GM12872 (cell line): ENCODE measurements at regions not wholly inside any gene's neighbourhood (a gene's known extent, or its start where the extent isn't known, plus 50 kb on each side); places are given as distances from the start of the nearest gene placed in this dataset.

Source experiments
- CTCF ChIP-seq: IDR thresholded peaks from 3 replicates; pipeline ENCODE4 v1.5.1; 2011; ENCODE audit warnings: low read depth, mild to moderate bottlenecking, low read length, moderate library complexity; ENCODE audit not compliant: insufficient read depth

GRCh38 chr21:27371975-27372331 lies 405.1 kb upstream of the ADAMTS5 start:
- no peak for TF ChIP-seq CTCF

DNA sequence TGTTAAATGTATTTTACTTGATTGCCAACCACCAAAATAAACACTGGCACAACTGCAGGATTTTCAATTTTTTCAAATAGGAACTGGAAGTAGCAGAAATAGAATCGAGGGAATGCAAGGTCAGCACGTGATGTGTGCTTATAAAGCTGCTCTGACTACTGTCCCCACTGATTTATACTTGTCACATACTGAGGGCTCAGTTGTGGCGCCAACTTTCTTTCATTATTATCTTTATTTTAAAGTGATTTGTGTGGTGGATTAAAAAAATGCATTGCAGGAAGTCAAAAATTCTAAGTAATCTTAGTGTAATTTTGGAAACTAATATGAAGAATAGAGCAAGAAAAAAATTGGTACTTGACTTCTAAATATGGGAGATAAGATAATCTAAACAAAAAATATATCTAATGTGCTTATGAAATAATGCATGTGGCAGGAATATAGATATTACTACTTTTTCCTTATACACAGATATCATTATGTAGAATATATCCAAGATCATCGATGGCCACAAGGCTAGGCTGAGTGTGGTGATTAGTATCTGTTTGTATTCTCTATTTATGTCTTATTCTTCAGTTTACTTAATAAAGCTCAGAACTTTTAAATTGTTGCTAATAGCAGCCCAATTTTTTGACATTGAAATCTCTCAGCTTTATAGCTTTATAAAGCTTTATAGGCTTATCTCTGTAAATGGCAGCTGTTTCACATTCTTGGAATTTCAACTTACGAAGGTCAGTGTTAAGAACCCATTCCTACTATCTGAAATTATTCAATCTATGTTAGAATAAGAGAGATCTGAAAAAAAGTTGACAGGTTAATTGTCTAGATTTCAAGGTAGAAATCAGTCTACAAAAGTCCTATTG lies 404.5 kb upstream of the ADAMTS5 start:
- TF ChIP-seq CTCF = no peak

DNA sequence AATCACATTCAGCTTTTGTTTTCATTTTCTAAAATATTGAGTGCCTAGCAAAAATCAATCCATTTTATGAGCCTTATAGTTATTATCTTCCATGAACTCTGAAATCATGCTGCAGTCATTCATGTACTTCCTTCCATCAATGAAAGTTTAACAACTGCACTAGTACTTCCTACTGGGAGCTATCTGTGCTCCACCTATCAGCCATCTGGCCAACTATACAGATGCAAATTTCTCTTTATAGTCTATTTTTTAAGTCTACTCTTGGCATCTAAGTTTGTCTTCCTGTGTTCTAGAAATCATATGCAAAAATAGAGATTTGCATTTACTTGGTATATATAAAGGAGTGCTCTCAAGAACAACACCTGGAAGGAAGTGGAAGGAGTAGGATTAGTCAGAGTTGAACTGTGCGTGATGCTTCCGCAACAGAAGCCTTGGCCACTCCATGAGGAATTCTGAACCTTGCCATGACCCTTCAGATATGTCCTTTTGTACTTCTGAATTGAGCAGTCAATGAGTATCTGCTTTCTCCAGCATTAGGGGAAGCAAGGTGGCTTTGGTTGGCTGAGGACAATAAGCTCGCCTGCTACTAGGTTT lies 403.2 kb upstream of the ADAMTS5 start:
- TF ChIP-seq CTCF = no peak

DNA sequence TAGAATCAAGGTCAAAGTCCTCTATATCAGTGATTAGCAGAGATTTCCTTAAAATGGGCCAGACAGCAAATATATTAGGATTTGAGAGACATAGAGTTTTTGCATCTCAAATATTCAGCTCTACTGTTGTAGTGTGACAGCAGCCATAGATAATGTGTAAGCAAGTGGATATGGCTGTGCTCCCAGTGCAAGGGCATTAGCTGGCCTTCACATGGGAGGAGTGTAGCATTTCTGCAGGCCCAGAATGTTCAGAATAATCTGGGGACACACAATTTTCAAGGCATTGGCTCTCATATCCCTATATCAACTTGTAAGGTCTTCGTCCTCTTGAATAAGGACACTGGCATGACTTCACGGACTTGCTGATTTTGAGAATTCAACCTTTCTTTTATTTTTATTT lies 402.3 kb upstream of the ADAMTS5 start:
- no peak for TF ChIP-seq CTCF

DNA sequence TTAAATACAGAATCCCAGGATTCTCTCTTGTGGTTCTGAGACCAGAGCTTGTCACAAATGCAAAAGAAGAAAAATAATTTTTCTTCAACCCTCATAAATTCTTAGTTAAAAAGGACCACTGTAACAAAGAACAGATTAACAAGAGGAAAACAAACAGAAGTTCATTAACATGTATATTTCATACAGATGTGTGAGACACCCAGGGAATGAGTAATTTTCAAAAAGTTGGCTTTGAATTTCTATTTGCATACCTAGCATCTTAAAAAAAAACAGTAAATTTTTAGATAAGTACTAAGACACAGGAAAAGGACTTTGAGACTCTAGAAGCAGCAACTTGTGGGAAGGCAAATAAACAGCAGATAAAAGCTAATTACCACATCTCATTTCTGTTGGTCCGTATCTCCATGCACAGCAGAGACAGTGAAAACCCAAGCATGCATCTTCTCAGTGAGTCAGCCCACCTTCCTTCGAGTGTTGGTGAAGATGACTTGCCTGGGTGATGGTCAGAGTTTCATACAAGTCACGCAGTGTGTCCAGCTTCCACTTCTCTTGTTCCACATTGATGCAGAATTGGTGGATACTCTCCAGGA lies 399.9 kb upstream of the ADAMTS5 start:
- no peak for TF ChIP-seq CTCF

DNA sequence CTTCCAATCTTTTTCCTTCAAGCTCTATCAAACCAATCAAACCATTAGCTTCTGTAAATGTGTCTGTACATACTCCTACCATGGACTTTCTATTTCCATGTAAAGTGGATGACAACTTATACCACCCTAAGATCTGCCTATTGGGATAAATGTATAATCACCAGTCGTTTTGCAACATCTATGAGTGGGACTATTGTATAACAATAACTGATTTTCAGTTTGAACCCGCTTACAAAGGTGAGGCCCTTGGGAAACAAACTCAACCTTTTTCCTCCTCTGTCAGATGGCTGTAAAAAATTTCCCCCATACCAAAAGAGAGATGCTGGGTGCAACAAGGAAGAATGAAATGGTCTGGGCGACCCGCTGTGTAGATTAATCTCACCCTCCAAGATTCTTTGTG lies 399.1 kb upstream of the ADAMTS5 start:
- no peak for TF ChIP-seq CTCF

DNA sequence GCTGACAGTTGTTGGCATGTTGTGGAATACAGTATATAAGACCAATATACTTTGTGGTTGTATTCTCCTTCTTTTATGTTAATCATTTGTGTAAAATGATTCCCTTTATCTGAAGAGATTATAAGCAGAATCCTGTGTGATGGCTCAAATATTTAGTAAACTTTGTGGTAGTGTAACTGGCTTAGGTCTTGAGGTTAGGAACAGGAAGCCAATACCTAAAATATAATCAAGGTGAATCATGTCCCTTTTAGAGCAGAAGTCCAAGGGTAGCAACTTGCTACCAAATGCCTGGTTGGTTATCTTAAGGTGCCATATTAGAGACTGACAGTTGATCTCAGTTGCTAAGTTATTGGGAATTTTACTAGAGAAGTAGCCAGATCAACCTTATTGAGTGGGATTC lies 398.5 kb upstream of the ADAMTS5 start:
- TF ChIP-seq CTCF = no peak
